Left lobe of liver (tissue), 2 donors: ENCODE measurements at regions not wholly inside any gene's neighbourhood (a gene's known extent, or its start where the extent isn't known, plus 50 kb on each side); places are given as distances from the start of the nearest gene placed in this dataset.

Experiments
- ATAC-seq: fragments of 200-7000 bp; cut with Tn5 transposase; one replicate; pipeline ENCODE4 v1.9.1; 2020; ENCODE audit warnings: mild to moderate bottlenecking, moderate library complexity
- DNase-seq: peaks from one replicate; pipeline ENCODE4 v3.0.0-alpha.2; 2020; ENCODE audit warnings: low spot score
- donor health status: DM: no; HTN: no; CAD: no; lungs with moderate emphysema.
- donor health status: DM: no; HTN: yes; CAD: no.

DNA sequence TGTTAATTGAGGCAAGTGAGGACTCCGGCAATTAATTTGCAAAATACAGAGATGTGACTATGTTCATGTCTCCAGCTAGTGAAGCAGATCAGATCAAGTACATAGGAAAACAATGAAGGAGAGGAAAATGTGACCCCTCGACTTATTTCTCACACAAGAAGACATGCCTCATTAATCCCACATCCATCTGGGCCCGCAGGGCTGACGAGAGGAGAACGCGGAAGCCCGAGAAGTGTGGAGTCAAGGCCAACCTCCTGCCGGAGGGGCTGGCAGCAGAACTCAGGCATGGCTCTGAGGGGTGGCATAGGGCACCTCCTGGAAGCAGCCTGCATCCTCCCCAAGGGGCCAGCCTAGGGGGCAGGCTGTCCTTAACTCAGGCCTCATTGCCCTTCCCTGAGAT lies 54.4 kb downstream of the ZNF503 start:
- DNase-seq (no peak), ATAC-seq (no peak)

DNA sequence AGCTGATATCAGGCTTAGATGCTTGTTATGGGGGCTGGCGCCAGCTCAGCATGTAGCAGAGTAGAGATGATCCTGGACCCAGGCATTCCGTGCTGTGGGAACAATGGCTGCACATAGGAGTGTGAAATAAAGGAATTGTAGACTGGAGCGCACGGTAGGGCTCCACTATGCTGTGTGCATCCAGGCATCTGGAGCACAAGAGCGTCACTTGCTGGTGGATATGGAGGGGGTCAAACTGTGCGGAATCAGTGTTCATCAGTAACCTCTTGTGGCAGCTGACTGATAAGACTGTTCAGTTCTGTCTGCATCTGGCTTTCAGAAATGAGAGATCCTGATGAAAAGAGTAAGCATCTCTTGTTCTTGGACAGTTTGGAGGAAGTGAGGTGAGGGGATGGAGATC lies 55.8 kb downstream of the ZNF503 start:
- DNase-seq, result no peak
- ATAC-seq, result no peak

DNA sequence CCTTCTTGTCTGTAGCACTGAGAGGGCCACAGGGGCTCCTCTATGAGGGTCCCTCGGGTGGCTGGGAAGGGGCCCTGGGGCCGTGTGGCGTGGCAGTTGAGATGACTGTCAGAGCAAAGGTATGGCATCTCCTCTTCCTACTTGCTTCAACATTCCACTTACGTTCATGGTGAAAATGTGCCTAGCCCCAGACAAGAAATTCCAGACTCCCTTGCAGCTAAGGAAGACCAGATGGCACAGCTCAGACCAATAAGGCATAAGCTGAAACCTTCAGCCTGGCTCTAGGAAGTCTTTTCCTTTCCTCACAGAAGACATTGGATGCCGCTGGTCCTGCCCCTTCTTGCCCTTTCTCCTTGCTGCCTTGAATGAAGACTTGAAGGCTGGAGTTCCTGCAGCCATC lies 57.4 kb downstream of the ZNF503 start:
- no peak for ATAC-seq
- no peak for DNase-seq

DNA sequence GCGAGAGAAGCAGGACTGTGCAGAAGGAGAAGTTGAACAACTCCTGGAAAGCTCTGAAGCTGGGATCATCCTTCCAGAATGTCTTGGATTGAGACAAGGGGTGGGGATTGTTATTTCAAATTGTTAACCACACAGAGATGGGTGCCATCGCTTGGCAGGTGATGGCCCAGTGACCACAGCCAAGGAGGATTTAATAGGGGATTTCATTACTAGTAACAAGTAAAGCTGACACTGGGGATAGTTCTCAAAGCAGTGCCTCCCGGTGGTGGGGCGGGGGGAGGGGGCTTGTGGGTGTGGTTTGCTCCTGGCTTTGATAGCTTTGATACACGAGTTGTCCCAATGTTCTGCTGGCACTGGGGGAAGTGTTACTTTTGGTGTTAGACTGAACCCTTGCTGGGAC lies 59.2 kb downstream of the ZNF503 start:
- no peak for ATAC-seq

DNA sequence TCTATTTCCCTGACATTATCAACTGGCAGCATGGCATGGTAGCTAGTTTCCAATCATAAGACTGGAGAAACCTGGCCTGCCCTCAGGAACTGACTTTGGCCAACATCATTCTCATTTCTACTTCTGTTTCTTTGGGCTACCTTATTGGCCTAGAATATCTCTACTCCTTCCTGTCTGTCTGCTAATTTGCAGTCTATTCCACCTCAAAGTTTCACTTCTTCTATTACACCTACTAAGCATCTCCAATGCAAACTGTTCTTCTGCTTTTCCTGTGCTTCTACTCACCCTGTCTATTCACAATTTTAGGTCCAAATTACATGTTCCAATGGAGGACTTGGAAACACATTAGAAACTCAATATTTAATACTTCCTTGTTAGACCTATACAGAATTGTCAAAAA lies 65.6 kb downstream of the ZNF503 start:
- ATAC-seq, result no peak
- DNase-seq, result no peak

More for the DNA sequence above, 59.2 kb downstream of the ZNF503 start:
- DNase-seq, result no peak

DNA sequence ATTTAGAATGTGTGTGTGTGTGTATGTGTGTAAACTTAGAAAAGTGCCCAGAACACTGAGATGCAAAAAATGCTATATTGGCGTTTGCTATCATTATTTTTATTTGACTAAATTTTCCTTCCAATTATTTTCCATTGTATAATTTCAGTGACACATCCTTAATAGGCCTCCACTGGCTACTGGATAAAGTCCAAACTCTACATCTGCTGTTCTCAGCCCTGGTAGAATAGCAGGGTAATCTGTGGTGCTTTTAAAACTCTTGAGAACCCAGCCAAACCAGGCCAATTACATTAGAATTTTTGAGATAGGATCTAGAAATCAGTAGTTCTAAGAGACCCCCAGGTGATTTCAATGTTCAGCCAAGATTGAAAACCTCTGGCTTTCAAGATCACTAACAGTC lies 66.4 kb downstream of the ZNF503 start:
- ATAC-seq, result peak; percentile 23
- DNase-seq, result no peak

DNA sequence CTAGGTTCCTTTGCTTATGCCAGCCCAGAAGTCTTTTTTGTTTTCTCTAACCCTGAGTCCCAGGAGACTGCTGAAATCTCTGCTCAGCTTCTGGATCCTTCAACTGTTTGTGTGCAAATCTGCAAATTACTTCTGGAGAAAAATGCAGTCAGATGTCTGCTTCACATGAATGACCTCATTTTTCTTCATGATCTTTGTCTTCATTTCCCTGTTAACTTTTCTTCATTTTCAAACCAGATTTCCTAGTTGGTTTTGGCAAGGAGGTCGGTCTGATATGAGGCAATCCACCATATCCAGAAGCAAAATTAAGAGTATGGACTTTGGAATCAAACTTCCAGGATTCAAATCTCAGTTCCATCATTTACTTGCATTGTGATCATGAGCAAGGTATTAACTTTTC lies 66.8 kb downstream of the ZNF503 start:
- ATAC-seq (peak; percentile 64), DNase-seq (no peak)

DNA sequence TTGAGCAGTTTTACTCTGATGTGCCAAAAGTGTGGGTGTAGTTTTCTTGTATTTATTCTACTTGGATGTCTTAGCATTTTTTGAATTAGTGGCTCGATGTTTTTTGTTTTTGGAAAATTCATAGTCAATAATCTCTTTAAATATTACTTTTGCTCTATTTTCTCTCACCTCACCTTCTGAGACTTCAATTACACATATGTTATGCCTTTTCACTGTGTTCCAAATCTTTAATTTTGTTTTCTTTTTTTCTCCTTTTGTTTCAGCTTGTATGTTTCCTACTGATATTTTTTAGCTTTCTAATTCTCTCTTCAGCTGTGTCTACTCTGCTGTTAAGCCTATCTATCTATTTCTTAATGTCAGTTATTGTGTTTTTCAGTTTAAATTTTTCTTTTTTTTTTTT lies 69.5 kb downstream of the ZNF503 start:
- DNase-seq (no peak), ATAC-seq (no peak)

DNA sequence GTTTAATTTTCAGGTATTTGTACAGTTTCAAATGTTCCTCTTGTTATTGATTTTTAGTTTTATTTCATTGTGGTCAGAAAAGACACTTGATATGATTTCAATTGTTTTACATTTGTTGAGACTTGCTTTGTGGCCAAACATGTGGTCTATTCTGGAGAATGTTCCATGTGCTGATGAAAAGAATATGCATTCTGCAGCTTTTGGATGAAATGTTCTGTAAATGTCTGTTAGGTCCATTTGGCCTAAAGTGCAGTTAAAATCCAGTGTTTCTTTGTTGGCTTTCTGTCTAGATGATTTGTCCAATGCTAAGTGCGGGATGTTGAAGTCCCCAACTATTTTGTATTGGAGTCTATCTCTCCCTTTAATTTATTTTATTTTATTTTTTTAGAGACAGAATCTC lies 70.5 kb downstream of the ZNF503 start:
- no peak for DNase-seq
- no peak for ATAC-seq

DNA sequence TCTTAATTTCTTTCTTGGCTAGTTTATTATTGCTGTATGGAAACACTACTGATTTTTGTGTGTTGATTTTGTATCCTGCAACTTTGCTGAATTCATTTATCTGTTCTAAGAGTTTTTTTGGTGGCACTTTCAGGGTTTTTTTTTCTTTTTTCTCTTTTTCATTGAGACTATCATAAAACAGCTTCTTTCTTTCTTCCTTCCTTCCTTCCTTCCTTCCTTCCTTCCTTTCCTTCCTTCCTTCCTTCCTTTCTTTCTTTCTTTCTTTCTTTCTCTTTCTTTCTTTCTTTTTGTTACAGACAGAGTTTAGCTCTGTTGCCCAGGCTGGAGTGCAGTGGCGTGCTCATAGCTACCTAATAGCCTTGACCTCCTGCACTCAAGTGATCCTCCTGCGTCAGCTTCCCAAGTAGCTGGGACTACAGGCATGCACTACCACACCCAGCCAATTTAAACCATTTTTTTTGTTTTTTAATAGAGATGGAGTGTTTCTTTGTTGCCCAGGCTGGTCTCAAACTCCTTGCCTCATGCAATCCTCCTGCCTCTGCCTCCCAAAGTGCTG lies 72.3 kb downstream of the ZNF503 start:
- DNase-seq, result no peak
- no peak for ATAC-seq

DNA sequence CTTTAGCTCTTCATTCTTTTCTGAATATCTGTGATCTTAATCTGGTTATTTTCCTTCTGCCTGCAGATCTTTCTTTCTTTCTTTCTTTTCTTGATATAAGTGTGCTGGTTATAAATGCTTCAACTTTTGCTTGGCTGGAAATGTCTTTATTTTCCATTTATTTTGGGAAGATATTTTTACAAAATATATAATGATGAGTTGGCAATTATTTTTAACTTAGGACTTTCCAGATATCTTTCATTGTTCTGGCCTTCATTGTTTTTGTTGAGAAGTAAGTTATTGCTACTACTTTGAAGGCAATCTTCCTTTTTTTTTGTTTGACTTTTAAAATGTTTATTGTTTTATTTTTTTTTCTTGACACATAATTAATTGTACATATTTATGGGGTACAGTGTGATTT lies 75.3 kb downstream of the ZNF503 start:
- no peak for ATAC-seq

DNA sequence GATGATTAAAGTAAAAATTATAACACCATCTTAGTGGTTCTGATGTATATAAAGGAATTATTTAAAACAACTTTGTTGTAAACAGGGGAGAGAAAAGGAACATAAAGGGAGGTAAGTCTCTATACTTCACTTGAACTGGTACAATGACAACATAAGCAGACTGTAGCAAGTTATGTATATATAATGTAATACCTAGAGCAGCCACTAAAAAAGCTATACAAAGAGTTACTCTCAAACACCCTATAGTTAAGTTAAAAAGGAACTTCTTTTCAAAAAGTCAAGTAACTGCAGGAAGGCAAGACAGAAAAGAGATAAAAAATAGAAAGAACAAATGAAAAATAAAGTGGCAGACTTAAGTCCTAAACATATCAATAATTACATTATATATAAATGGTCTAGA lies 82.3 kb downstream of the ZNF503 start:
- DNase-seq (no peak), ATAC-seq (no peak)

More for the DNA sequence above, 75.3 kb downstream of the ZNF503 start:
- no peak for DNase-seq

DNA sequence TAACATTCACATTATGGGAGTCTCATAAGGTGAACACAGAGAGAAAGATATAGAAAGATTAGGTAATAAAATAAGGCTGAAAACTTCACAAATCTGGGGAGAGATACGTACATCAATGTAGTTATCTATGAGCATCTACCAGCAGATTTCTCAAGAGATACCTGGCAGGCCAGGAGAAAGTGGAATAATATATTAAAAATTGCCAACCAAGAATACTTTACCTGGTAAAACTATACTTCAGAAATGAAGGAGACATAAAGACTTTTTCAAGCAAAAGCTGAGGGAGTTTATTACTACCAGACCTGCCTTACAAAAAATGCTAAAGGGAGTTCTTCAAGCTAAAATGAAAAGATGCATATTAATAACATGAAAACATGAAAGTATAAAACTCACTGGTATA lies 78.8 kb upstream of the COMTD1 start:
- DNase-seq, result no peak
- ATAC-seq, result no peak

DNA sequence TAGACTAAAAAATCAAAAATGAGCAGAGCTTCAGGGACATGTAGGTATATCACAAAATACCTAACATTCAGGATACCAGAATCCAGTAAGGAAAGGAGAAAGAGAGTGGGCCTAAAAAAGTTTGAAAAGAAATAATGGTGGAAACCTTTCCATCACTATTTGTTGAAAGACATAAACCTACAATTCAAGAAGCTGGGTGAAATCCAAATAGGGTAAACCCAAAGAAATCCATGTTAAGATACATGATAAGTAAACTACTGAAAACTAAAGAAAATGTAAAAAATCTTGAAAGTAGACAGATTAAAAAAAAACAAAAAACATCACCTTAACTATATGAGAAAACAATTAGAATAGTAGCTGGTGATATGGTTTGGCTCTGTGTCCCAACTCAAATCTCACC lies 76.7 kb upstream of the COMTD1 start:
- DNase-seq (no peak), ATAC-seq (no peak)

DNA sequence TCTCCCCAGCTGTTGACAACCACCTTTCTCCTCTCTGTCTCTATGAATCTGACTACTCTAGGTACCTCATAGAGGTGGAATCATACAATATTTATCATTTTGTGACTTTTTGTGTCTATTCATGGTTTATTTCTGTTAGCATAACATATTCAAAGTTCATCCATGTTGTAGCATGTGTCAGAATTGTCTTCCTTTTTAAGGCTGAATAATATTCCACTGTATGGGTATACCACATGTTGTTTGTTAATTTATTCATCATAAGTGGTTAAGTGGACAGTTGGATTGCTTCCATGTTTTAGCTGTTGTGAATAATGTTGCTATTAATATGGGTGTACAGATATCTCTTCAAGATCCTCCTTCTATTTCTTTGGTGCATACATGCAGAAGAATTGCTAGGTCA lies 69.9 kb upstream of the COMTD1 start:
- ATAC-seq, result no peak

DNA sequence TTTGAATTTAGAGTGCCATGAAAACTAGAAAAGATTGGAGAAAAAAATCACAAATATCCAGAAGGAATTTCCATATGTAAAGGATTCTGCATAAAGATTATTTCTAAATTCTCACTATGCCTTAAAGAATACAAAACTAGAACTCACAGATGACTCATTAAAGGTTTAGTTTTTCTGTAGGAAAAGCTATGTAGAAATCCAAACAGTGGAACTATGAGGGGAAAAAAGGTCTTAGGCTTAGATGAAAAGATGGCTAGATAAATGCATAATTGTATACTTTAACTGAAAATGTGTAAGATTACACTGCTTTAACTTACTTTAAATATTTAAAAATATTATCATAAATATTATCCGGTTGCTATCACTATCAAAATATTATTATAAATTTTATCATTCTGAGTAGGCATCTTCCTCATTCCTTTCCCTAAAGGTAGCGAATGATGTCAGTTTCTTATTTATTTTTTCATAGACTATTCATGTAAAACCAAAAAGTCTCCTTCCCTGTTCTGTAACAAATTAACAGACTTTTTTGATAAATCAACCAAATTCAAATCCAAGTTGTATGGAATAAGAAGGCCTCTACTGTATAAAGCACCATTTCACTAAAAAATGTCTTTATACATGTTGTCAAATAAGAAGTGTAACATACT lies 69.1 kb upstream of the COMTD1 start:
- DNase-seq, result no peak
- ATAC-seq, result no peak

More for the DNA sequence above, 69.9 kb upstream of the COMTD1 start:
- DNase-seq, result no peak

DNA sequence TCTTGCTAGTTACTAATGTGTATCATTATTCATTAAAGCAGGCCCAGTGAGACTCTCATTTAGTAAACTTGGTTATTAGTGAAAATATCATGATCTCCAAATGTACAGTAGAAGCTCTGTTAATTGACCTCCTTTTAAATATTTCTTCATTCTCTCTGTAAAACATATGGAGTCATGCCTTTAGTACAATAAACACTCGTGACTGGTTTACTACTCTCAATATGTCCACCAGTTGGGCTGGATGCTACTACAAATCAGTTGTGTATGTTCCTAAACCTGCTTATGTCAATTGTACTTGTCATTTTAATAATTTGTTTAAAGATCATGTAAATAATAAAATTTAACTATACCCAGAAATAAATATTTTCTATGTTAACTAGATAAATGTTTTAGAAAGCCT lies 68.6 kb upstream of the COMTD1 start:
- ATAC-seq, result no peak
- DNase-seq, result no peak

DNA sequence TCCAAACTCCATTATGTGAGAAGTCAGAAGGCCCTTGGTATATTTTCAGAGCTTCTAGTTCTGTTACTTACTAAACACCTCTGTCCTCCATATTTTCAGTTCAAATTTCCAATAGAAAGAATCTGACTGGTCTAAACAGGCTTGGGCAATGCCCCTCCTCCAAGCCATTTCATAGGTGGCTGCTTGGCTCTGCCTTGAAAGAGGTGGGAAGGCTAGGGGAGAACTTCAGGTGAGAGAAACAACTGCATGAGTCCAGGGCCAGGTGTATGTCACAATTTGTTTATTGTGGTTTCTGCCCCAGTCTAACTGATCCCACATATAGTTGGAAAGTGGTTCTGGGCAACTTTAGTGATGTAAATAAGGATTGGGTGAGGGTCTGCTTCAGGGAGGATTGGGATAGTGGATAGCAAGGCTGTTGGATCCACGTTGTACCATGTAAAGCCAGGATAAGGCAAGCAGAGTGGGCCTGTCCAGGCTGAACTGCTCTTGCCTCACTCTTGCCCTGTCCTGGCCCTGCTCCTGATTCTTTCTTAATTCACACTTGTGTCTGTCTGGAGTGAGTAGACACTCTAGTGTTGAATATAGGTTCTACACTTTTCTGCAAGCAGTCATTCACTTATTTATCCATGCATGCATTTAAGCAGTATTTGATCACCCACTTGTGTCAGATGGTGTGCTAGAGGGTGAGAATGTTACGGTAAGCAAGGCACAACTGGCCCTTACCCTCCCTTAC lies 67.5 kb upstream of the COMTD1 start:
- no peak for DNase-seq
- ATAC-seq, result peak; percentile 82

DNA sequence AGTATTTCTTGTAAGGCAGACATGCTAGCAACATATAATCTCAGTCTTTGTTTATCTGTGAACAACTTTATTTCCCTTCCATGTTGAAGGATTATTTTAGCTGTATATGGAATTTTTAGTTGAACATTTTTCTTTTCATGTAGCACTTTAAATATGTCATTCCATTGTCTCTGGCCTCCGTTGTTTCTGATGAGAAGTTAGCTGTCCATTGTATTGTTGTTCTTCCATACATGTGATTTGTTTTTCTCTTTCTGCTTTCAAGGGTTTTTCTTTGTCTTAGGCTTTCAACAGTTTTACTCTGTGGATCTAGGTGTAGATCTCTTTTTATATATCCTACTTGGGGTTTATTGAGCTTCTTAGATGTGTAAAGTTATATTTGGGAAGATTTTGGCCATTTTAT lies 66.3 kb upstream of the COMTD1 start:
- ATAC-seq (no peak), DNase-seq (no peak)

DNA sequence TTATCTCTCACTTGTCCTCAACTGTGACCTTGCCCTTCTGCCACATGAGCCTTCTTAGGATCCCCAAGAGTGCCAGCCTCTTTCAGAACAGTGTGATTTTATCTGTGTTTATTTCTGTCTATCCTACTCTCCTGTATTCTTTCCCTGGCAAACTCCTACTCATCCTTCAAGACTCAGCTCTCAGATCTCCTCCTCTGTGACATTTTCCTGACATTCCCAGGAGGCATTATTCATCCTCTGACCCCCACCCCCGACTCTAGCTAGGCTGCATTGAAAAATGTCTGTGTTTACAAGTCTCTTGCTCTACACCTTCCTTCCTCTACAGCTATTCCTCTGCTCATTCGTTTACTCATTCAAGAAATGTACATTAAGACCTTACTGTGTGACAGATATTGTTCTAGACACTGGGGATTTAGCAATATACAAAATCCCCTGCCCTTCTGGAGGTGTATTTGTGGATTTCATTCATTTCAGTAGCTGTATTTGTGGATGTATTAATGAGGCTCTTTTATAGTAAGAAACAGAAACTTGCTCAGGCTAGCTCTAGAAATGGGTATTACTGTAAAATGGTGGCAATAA lies 61.4 kb upstream of the COMTD1 start:
- DNase-seq, result no peak
- ATAC-seq, result no peak

DNA sequence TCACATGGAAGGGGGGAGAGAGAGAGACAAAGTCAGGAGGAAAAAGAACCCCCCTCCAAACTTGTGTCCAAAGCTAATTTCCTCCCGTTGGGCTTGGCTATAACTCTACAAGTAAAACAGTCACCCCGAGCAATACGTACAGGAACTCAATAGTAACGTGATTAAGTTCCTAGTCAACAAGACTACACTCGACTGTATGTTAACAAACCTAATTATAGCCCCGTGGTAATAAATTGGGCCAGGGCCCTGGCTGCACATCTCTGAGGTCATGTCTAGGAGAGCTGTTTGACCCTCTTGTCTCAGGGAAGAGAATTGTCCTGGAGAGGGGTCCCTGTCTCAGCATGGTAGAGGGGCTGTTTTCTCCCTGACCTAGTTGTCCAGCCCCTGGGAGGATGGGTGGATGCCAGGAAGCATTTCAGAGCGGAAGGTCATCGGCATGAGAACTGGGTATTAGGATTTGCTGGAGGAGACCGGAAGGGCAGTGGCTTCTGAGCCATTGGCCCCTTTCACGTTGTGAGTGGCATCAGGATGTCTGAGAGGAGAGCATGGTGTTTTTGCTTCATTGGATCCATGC lies 60.2 kb upstream of the COMTD1 start:
- ATAC-seq, result no peak
- DNase-seq, result peak; percentile 44
